SK-N-SH treated with all-trans-retinoic acid at 6 μM for 48 hours (cell line): ENCODE measurements at regions not wholly inside any gene's neighbourhood (a gene's known extent, or its start where the extent isn't known, plus 50 kb on each side); places are given as distances from the start of the nearest gene placed in this dataset.

Experiments
- ARNTL ChIP-seq: fragments of 450-650 bp; formaldehyde crosslinking; IDR thresholded peaks from 2 replicates; pipeline ENCODE4 v1.5.0; 2020; ENCODE audit warnings: low read depth, mild to moderate bottlenecking, moderate library complexity, borderline replicate concordance
- CREB5 ChIP-seq: fragments of 250-450 bp; sonication (Bioruptor Pico); IDR thresholded peaks from 2 replicates; pipeline ENCODE4 v1.5.1; 2020; ENCODE audit warnings: low read depth, mild to moderate bottlenecking, moderate library complexity
- ISL1 ChIP-seq: fragments of 250-450 bp; sonication (Bioruptor Pico); IDR thresholded peaks from 2 replicates; pipeline ENCODE4 v2.1.2; 2022; ENCODE audit warnings: mild to moderate bottlenecking, moderate library complexity
- OSR1 ChIP-seq: fragments of 250-450 bp; sonication (Bioruptor Pico); IDR thresholded peaks from 2 replicates; pipeline ENCODE4 v1.8.0; 2022; ENCODE audit warnings: moderate library complexity, mild to moderate bottlenecking, inconsistent platforms
- RARB ChIP-seq: fragments of 250-450 bp; sonication (Bioruptor Pico); IDR thresholded peaks from 2 replicates; pipeline ENCODE4 v1.8.0; 2021; ENCODE audit warnings: mild to moderate bottlenecking, moderate library complexity
- SNAI2 ChIP-seq: fragments of 250-450 bp; sonication (Bioruptor Pico); IDR thresholded peaks from 2 replicates; pipeline ENCODE4 v1.5.0; 2020; ENCODE audit warnings: mild to moderate bottlenecking, moderate library complexity
- TCF4 ChIP-seq: fragments of 250-450 bp; sonication (Bioruptor Pico); IDR thresholded peaks from 2 replicates; pipeline ENCODE4 v1.8.0; 2021; ENCODE audit warnings: mild to moderate bottlenecking, moderate library complexity, borderline replicate concordance
- ZFP30 ChIP-seq: fragments of 450-650 bp; formaldehyde crosslinking; IDR thresholded peaks from 2 replicates; pipeline ENCODE4 v1.5.0; 2022; ENCODE audit warnings: mild to moderate bottlenecking, moderate library complexity
- TF ChIP-seq, protein P1 (sequence below): fragments of 250-450 bp; sonication (Bioruptor Pico); IDR thresholded peaks from 2 replicates; pipeline ENCODE4 v1.8.0; 2020; ENCODE audit warnings: mild to moderate bottlenecking, moderate library complexity, borderline replicate concordance
- TF ChIP-seq, protein P2 (sequence below): fragments of 250-450 bp; sonication (Bioruptor Pico); IDR thresholded peaks from 2 replicates; pipeline ENCODE4 v1.8.0; 2021; ENCODE audit warnings: low read depth, mild to moderate bottlenecking, moderate library complexity, borderline replicate concordance
- TF ChIP-seq, protein P3 (sequence below): fragments of 250-450 bp; sonication (Bioruptor Pico); IDR thresholded peaks from 2 replicates; pipeline ENCODE4 v1.5.0; 2020; ENCODE audit warnings: mild to moderate bottlenecking, moderate library complexity

DNA sequence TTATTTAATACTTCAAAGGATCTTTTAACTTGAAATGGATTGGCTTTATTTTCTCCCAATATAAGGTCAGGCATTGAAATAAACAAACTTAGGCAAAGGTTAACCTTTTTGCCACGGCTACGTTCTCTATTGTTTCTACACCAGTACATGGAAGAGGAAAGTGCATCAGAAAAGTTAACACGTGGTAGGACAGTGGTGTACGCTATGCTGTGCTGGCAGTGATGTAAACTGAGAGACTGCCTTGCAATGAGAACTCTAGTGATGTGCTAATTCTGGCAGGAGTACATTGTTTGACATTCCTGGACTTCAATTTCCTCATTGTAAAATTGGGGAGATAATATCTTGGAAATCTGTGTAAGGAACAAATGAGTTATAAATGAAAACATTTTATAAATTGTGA lies 208.2 kb downstream of the TMA16 start:
- TF ChIP-seq, protein P1, sequence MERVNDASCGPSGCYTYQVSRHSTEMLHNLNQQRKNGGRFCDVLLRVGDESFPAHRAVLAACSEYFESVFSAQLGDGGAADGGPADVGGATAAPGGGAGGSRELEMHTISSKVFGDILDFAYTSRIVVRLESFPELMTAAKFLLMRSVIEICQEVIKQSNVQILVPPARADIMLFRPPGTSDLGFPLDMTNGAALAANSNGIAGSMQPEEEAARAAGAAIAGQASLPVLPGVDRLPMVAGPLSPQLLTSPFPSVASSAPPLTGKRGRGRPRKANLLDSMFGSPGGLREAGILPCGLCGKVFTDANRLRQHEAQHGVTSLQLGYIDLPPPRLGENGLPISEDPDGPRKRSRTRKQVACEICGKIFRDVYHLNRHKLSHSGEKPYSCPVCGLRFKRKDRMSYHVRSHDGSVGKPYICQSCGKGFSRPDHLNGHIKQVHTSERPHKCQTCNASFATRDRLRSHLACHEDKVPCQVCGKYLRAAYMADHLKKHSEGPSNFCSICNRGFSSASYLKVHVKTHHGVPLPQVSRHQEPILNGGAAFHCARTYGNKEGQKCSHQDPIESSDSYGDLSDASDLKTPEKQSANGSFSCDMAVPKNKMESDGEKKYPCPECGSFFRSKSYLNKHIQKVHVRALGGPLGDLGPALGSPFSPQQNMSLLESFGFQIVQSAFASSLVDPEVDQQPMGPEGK (CRISPR knock-in tag), result no peak
- TF ChIP-seq ARNTL (CRISPR knock-in tag) (no peak), TCF4 (no peak), OSR1 (no peak), ISL1 (CRISPR knock-in tag) (no peak), RARB (no peak), ZFP30 (no peak), SNAI2 (CRISPR knock-in tag) (no peak), CREB5 (CRISPR knock-in tag) (no peak)
- TF ChIP-seq, protein P2, sequence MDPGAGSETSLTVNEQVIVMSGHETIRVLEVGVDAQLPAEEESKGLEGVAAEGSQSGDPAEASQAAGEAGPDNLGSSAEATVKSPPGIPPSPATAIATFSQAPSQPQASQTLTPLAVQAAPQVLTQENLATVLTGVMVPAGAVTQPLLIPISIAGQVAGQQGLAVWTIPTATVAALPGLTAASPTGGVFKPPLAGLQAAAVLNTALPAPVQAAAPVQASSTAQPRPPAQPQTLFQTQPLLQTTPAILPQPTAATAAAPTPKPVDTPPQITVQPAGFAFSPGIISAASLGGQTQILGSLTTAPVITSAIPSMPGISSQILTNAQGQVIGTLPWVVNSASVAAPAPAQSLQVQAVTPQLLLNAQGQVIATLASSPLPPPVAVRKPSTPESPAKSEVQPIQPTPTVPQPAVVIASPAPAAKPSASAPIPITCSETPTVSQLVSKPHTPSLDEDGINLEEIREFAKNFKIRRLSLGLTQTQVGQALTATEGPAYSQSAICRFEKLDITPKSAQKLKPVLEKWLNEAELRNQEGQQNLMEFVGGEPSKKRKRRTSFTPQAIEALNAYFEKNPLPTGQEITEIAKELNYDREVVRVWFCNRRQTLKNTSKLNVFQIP (CRISPR knock-in tag), result no peak
- TF ChIP-seq, protein P3, sequence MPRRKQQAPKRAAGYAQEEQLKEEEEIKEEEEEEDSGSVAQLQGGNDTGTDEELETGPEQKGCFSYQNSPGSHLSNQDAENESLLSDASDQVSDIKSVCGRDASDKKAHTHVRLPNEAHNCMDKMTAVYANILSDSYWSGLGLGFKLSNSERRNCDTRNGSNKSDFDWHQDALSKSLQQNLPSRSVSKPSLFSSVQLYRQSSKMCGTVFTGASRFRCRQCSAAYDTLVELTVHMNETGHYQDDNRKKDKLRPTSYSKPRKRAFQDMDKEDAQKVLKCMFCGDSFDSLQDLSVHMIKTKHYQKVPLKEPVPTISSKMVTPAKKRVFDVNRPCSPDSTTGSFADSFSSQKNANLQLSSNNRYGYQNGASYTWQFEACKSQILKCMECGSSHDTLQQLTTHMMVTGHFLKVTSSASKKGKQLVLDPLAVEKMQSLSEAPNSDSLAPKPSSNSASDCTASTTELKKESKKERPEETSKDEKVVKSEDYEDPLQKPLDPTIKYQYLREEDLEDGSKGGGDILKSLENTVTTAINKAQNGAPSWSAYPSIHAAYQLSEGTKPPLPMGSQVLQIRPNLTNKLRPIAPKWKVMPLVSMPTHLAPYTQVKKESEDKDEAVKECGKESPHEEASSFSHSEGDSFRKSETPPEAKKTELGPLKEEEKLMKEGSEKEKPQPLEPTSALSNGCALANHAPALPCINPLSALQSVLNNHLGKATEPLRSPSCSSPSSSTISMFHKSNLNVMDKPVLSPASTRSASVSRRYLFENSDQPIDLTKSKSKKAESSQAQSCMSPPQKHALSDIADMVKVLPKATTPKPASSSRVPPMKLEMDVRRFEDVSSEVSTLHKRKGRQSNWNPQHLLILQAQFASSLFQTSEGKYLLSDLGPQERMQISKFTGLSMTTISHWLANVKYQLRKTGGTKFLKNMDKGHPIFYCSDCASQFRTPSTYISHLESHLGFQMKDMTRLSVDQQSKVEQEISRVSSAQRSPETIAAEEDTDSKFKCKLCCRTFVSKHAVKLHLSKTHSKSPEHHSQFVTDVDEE (CRISPR knock-in tag), result no peak
